ENCODE measurements at regions not wholly inside any gene's neighbourhood (a gene's known extent, or its start where the extent isn't known, plus 50 kb on each side); places are given as distances from the start of the nearest gene placed in this dataset.
"Not testable (repeated sequence)": the region's sequence is repeated elsewhere in the genome, so short reads cannot be mapped to it uniquely, and the experiment has no call there.

GRCh38 chr7:16318989-16319915, 102.1 kb downstream of the CRPPA start:
- DNase-seq (ENCODE audit: low read depth), result no peak

DNA sequence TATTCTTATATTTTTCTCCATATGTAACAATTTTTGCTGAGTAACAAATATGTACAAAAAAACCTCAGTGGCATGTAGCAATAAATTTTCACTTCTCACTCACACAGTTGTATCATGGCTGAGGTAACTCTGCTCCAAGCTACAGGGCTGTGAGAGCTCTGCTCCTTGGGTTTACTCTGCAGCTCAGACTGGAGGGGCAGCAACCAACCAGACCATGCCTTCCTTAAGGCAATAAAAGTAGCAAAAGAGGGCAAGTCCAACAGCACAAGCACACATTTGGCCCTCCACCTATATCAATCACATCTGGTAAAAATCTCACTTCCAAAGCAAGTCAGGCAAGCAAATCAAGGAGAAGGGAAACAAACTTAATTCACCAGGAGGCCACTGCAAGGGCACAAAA, 102.9 kb downstream of the CRPPA start:
- DNase-seq (ENCODE audit: low read depth), result no peak

DNA sequence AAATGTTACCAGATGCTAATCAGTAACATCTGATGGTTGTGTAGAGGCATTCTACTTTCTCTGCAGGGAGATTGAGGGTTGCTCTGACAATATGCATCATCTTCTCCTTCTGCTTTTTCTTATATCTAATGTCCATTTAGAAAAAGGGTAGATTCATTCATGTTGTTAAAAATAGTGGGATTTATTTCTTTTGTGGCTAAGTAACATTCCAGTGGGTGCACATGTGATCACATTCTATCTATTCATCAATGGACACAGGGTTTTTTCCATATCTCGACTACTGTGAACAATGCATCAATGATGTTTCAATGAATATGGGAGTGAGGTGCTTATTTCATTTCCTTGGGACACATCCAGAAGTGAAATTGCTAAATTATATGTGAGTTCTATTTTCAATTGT, 103.9 kb downstream of the CRPPA start:
- DNase-seq (ENCODE audit: low read depth), result no peak

DNA sequence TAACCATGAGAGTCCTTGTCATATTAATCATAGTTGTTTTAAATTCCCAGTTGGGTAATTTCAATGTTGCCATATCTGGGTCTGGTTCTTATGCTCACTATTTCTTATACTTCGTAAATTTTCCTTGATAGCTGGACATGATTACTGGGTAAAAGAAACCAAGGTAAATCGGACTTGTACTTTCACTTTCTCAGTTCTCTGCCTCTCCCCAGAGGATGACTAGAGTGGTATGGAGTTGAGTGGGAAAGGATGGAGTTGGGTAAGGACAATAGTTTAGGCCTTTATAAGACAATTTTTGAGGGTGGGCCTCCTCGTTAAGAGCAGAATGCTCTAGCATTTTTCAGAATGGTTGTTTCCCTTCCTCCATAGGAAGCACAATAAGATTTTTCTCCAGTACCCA, 106.1 kb downstream of the CRPPA start:
- no peak for DNase-seq (ENCODE audit: low read depth)

DNA sequence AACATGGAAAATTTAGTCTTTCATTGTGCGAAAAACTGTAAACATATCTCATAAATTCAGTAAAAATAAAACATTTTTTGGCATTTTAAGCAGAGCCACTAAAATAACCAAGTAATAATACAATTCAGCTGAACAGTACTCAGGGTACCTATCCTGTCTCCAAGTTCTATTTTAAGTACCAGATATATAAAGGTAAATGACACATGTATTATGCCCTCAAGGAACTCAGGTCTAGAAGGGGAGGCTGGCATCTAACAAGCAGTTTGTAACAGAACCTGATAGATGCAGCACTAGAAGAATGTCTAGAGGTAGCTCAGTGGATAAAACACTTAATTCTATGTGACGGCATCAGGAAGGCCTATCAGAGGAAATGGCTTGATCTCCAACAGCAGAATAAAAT, 112.2 kb downstream of the CRPPA start:
- DNase-seq (ENCODE audit: low read depth), result no peak

DNA sequence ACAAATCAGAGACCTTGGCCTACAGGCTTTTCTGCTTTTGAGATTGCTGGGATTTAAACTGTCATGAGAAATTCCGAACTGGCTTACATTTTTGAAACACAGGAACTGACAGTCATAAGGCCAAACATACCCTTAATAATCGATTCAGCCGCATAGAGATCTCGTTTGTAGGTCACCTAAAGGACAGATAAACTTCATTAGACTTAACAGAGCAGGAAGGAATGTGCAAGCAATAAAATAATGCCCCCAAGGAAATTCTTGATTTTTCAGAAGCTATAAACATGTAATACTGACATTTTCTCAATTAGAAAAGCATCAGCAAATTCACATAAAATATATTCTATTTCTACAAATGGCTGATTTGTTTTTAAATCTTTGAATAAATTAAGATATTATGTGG, 120.0 kb downstream of the CRPPA start:
- DNase-seq (ENCODE audit: low read depth), result no peak

DNA sequence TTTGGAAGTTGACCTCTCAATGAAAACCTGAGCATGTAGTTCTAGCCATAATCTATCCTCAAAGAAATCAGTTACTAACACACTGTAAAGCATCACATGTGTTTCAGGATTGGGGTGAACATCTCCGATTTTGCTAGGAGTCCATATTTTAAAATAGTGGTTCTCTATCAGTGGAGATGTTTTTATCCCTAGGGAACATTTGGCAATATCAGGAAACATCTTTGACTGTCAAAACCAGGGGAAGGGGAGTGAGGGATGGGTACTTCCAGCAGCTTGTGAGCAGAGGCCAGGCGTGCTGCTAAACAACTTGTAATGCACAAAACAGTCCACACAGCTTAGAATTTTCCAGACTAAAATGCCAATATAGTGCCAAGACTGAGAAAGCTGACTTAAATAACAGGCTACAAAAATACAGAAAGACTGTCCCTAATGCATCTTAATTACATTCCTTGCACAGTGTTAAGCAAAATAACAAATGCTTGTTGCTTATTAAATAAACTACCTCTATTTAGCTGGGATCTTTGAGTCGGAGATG, 120.9 kb downstream of the CRPPA start:
- no peak for DNase-seq (ENCODE audit: low read depth)

DNA sequence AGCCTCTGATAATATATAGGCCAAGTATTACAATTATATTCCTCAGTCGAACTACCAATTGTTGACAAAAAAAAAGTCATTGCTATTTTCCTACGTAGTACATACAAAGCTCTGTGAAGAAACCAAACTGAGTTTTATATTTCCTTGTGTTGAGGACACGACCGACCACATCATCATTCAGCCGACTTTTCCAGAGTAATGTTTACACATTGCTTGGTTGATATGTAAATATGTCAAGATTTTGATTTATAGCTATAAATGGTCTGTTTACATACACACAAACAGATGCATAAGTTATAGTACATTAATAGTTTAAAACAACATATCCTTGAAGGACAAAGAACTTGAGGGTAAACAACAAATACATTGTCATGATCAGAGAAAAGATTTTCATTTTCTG, 121.5 kb downstream of the CRPPA start:
- DNase-seq (ENCODE audit: low read depth), result no peak

GRCh38 chr7:16298221-16298620, 123.1 kb downstream of the CRPPA start:
- DNase-seq (ENCODE audit: low read depth), result no peak

DNA sequence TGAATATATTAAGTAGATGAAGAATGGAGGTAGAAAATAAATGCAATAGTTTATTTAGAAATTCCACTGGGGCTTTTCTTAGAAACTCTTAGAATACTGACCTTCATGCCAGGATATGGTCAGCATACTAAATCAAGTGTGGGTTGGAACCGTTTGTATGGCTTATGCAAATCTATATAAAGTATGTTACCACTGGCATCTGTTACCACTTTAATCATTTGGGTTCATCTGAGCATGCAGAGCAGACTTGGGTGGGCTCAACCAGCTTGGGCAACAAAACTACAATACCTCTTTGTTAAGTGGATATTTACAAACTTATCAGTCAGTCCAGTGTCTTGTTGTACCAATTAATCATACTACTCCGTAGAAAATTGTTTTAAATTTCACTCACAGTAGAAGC, 125.8 kb downstream of the CRPPA start:
- DNase-seq (ENCODE audit: low read depth), result no peak

- DNase-seq (ENCODE audit: low read depth), result no peak
These were observed 127.5 kb downstream of the CRPPA start for GRCh38 chr7:16293669-16294425.

DNA sequence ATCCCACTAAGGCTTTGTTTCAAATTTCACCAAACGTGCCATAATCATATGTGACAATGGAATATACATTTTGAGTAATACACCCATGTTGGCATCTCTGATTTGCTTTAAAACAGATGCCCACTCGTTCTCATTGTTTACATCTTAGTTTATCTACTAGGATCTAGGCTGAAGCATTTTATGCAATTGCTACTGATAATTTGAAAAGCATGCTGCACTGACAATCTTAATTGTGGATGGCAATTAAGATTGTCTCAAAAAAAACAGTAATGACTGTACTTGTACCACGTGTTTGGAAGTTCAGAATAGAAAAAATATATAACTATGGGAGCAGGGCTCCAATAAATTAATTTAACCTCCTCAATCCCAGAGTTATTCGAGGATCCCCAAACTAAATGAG, 136.8 kb downstream of the CRPPA start:
- DNase-seq (ENCODE audit: low read depth), result no peak

GRCh38 chr7:16278167-16278787, 143.1 kb downstream of the CRPPA start:
- no peak for DNase-seq (ENCODE audit: low read depth)

DNA sequence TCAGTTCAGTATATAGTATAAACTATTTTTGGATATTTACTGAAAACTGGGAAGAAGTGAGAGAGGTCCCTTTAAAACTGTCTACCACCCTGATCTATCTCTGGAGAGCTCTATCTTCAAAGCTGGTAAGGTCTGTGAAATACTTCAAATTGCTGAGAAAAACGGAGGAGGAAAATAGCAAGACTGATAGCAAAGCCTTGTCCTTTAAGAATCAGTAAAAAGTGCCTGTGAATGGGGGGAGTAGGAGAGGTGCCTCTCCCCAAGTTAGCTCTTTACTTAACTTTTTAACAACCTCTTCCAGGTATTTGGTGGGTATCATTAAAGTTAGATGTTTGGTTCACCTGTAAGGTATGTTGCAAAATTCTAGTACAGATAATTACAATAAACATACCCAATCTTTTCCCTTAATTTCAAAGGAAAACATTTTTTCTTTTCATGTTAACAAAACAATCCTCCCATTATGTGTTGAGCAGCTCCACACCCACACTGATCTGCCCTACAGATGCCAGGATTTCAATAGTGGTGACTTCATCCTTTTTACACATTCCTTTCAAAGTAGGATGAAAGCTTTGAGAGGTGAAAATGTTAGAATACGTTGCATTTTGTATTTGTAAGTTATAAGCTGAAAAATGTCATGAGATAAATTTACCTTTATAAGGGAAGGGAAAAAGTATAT, 149.2 kb downstream of the CRPPA start:
- DNase-seq (ENCODE audit: low read depth), result no peak

- DNase-seq (ENCODE audit: low read depth), result no peak
These were observed 149.9 kb downstream of the CRPPA start for GRCh38 chr7:16271355-16271915.

DNA sequence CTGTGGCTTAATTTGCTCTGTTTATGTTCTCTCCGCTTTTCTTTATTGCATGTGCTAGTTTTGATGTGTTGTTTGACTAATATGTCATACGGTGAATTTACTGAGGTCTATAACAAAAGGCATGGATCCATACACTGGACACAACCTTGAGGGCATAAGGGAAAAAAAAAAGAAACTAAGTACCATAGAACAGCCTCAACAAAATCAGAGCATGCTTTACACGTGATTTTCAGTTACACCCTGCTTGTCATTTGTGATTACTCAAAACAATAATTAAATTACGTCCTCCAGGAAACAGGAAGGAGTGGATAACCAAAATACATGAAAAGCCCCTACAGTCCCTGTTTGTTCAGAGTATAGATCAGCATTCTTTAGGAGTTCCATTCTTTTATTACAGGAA, 150.5 kb downstream of the CRPPA start:
- DNase-seq (ENCODE audit: low read depth), result no peak

DNA sequence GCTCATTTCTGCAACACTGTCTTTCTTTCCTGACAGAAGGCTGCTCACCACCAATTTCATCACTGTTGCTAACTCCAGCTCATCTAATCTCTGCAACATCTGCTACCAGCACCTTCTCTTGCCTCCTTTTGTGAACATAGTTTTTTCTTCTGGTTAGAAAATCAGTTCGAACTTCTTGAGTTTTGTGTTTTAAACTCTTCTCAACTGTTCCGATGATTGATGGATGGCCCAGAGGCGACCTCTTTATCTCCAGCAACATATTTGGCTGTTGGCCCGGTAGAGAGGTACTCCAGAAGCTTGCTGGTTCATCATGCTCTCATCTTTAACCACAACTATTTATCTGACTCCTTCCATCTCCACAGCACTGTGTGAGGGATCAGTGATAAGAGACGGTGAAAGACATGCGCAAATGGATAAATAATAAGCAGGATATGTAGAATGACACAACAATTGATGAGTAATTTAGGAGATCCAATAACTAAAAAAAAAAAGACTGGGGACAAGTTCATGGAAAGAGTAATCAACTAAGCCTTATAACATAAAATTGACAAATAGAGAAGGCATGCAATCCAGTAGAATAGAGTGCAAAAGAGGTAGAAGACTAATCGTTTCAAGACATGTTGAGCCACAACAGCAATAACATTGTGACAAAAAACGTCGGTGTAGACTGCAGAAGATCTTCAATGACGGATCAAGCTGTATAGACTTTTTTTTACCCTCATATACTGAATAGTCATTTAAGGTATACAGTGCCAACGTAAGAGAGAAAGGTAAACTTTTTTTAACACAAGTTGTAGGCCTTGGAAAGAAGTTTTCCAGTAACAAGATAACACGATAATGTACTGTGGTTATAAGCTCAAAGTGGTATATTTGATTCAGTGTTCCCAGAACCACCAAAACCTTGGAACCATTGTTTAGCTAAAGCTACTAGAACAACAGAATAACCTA, 152.2 kb downstream of the CRPPA start:
- DNase-seq (ENCODE audit: low read depth), result peak; percentile 4

- DNase-seq (ENCODE audit: low read depth), result no peak
These were observed 153.2 kb downstream of the CRPPA start for GRCh38 chr7:16267953-16268820.

DNA sequence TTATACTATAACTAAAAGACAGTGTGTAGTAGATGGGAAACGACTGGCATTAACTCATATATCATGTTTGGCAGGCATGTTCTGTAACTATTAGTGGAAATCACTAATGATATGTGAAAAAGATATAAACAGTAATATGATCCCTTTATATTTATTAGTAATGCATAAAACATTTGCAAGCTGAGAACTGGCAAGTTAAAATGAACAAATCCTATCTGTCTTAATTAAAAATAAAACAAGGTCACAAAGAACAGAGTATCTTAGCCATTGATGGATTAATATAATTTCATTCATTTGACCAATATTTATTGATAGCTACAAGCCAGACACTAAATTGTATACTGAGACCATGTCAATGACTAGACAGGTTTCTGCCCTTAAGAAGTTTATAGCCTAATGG, 154.5 kb downstream of the CRPPA start:
- no peak for DNase-seq (ENCODE audit: low read depth)

DNA sequence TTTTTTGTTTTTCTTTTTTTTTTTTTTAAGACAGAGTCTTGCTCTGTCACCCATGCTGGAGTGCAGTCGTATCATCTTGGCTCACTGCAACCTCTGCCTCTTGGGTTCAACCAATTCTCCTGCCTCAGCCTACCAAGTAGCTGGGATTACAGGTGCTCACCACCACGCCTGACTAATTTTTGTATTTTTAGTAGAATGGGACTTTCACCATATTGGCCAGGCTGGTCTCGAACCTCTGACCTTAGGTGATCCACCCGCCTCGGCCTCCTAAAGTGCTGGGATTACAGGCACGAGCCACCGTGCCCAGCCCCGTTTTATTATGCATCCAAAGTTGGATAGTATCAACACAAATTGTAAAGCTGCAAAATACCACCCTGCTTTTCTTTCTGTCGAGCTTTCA, 154.9 kb downstream of the CRPPA start:
- DNase-seq (ENCODE audit: low read depth), result not testable (repeated sequence)
